ENCODE measurements at regions not wholly inside any gene's neighbourhood (a gene's known extent, or its start where the extent isn't known, plus 50 kb on each side); places are given as distances from the start of the nearest gene placed in this dataset.
"Not testable (repeated sequence)": the region's sequence is repeated elsewhere in the genome, so short reads cannot be mapped to it uniquely, and the experiment has no call there.

GRCh38 chr15:94844538-94845389 lies 613.4 kb downstream of the MCTP2 start:
- DNase-seq (ENCODE audit: low read depth): no peak

- no peak for DNase-seq (ENCODE audit: low read depth)
These were observed 614.0 kb downstream of the MCTP2 start for GRCh38 chr15:94845390-94845716.

- DNase-seq (ENCODE audit: low read depth): no peak
These were observed 616.0 kb downstream of the MCTP2 start for GRCh38 chr15:94847325-94847724.

- no peak for DNase-seq (ENCODE audit: low read depth)
These were observed 616.7 kb downstream of the MCTP2 start for GRCh38 chr15:94848054-94848453.

- no peak for DNase-seq (ENCODE audit: low read depth)
These were observed 623.7 kb downstream of the MCTP2 start for GRCh38 chr15:94855018-94855408.

GRCh38 chr15:94855409-94856266 lies 624.3 kb downstream of the MCTP2 start:
- no peak for DNase-seq (ENCODE audit: low read depth)

GRCh38 chr15:94856267-94856854 lies 625.0 kb downstream of the MCTP2 start:
- no peak for DNase-seq (ENCODE audit: low read depth)

GRCh38 chr15:94857466-94857865 lies 626.1 kb downstream of the MCTP2 start:
- no peak for DNase-seq (ENCODE audit: low read depth)

GRCh38 chr15:94858011-94858410 lies 626.6 kb downstream of the MCTP2 start:
- no peak for DNase-seq (ENCODE audit: low read depth)

GRCh38 chr15:94858449-94858848 lies 627.1 kb downstream of the MCTP2 start:
- DNase-seq (ENCODE audit: low read depth): no peak

- no peak for DNase-seq (ENCODE audit: low read depth)
These were observed 627.6 kb downstream of the MCTP2 start for GRCh38 chr15:94858920-94859319.

- DNase-seq (ENCODE audit: low read depth): no peak
These were observed 633.2 kb downstream of the MCTP2 start for GRCh38 chr15:94864600-94864999.

- DNase-seq (ENCODE audit: low read depth): not testable (repeated sequence)
These were observed 636.9 kb downstream of the MCTP2 start for GRCh38 chr15:94868265-94868664.

- no peak for DNase-seq (ENCODE audit: low read depth)
These were observed 644.2 kb downstream of the MCTP2 start for GRCh38 chr15:94875550-94875949.

GRCh38 chr15:94877833-94878232 lies 646.5 kb downstream of the MCTP2 start:
- no peak for DNase-seq (ENCODE audit: low read depth)

- no peak for DNase-seq (ENCODE audit: low read depth)
These were observed 650.8 kb downstream of the MCTP2 start for GRCh38 chr15:94882071-94882712.

- no peak for DNase-seq (ENCODE audit: low read depth)
These were observed 656.0 kb downstream of the MCTP2 start for GRCh38 chr15:94887391-94887790.

GRCh38 chr15:94889153-94889552 lies 657.8 kb downstream of the MCTP2 start:
- DNase-seq (ENCODE audit: low read depth): no peak

- no peak for DNase-seq (ENCODE audit: low read depth)
These were observed 661.7 kb downstream of the MCTP2 start for GRCh38 chr15:94893091-94893490.

GRCh38 chr15:94894056-94894455 lies 662.7 kb downstream of the MCTP2 start:
- DNase-seq (ENCODE audit: low read depth): no peak

- no peak for DNase-seq (ENCODE audit: low read depth)
These were observed 678.1 kb downstream of the MCTP2 start for GRCh38 chr15:94909510-94909909.

- no peak for DNase-seq (ENCODE audit: low read depth)
These were observed 678.8 kb downstream of the MCTP2 start for GRCh38 chr15:94910166-94910565.
